ENCODE measurements at regions not wholly inside any gene's neighbourhood (a gene's known extent, or its start where the extent isn't known, plus 50 kb on each side); places are given as distances from the start of the nearest gene placed in this dataset.

DNA sequence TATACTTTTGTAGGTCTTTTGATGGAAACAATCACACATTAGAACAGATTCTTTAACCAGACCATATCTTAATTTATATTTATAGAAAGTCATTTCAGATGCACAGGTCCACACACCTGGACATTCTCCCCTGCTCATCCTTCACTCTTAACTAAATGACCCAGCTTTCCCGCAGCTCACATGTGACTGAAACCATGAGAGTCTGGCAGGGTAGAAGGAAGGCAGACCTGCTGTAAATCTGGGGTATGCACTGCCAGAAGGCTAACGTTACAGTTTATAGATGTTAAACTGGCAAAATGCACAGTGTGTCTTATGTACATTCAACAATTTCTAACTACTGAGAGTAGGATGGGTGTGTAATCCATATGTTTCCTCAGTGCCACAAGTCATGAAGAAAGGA is 359.5 kb upstream of the SPTLC3 start:
- no peak overlapping the region for H3K27ac Mint-ChIP-seq
- H3K36me3 Mint-ChIP-seq = peaks cover 6% of the 10 kb centered on the region
- peaks cover 10% of the 10 kb centered on the region for H3K9me3 Mint-ChIP-seq
- H3K4me3 Mint-ChIP-seq = no peak overlapping the region
- H3K27me3 Mint-ChIP-seq = no peaks in the 10 kb centered on the region
- no peaks in the 10 kb centered on the region for H3K4me1 Mint-ChIP-seq (ENCODE audit: low read depth in 2 of 2)
- ATAC-seq = no peak
- no peak for DNase-seq (ENCODE audit: low spot score)

DNA sequence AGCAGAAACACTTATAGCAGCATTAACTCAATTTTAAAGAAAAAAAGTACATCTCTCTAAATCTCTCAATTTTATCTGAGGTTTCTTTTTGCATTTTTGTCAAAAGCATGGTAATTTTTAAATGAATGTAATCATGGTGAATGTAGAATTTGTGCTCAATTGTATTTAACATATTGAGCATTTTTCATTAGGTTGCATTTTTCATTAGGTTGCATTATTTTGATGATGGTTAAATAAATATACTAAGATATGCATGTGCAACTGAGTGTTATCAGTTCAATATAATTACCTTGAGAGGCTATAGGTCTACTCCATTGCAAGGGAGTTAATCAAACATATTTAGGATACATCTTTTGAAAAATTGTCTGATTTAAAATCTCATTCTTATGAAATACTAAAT is 355.1 kb upstream of the SPTLC3 start:
- Mint-ChIP-seq H3K9me3 (peaks cover 14% of the 10 kb centered on the region), H3K27ac (no peak overlapping the region), H3K27me3 (no peaks in the 10 kb centered on the region), H3K36me3 (peaks cover 6% of the 10 kb centered on the region), H3K4me1 (ENCODE audit: low read depth in 2 of 2) (no peaks in the 10 kb centered on the region), H3K4me3 (no peak overlapping the region)
- DNase-seq (ENCODE audit: low spot score) = no peak
- ATAC-seq = no peak

GRCh38 chr20:12659942-12660341 is 348.8 kb upstream of the SPTLC3 start:
- ATAC-seq = no peak
- H3K4me3 Mint-ChIP-seq = no peak overlapping the region
- H3K36me3 Mint-ChIP-seq = peaks cover 24% of the 10 kb centered on the region

GRCh38 chr20:12660918-12661317 is 347.9 kb upstream of the SPTLC3 start:
- Mint-ChIP-seq H3K27me3 (no peaks in the 10 kb centered on the region), H3K9me3 (peaks cover 19% of the 10 kb centered on the region), H3K4me3 (no peak overlapping the region), H3K27ac (no peak overlapping the region), H3K36me3 (peaks cover 27% of the 10 kb centered on the region), H3K4me1 (ENCODE audit: low read depth in 2 of 2) (no peaks in the 10 kb centered on the region)
- DNase-seq (ENCODE audit: low spot score) = no peak
- no peak for ATAC-seq

More at GRCh38 chr20:12659942-12660341, 348.8 kb upstream of the SPTLC3 start:
- no peaks in the 10 kb centered on the region for H3K27me3 Mint-ChIP-seq
- peaks cover 20% of the 10 kb centered on the region for H3K9me3 Mint-ChIP-seq
- H3K4me1 Mint-ChIP-seq (ENCODE audit: low read depth in 2 of 2) = no peaks in the 10 kb centered on the region
- H3K27ac Mint-ChIP-seq = no peak overlapping the region
- DNase-seq (ENCODE audit: low spot score) = no peak

DNA sequence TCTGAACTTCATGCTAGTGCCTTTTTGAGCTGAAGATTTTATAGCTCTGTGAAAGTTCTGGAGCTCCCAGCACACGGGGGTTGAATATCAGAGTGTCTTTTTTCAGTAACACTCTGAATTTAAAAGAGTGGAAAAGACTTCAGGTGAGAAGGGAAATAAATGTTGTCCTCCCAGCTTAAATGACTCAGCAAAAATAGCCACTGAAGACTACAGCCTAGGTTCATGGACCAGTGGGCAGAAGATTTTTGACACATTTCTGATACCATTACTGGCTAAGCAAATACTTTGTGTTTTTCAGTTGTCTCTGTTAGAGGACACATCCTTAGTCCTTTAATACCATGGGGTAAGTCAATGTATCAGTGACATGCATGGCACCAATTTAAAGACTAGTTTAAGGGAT is 338.5 kb upstream of the SPTLC3 start:
- DNase-seq (ENCODE audit: low spot score) (no peak), ATAC-seq (no peak)
- Mint-ChIP-seq H3K36me3 (no peaks in the 10 kb centered on the region), H3K9me3 (peaks cover 3% of the 10 kb centered on the region), H3K4me1 (ENCODE audit: low read depth in 2 of 2) (no peaks in the 10 kb centered on the region), H3K4me3 (no peak overlapping the region), H3K27me3 (no peaks in the 10 kb centered on the region), H3K27ac (no peak overlapping the region)

DNA sequence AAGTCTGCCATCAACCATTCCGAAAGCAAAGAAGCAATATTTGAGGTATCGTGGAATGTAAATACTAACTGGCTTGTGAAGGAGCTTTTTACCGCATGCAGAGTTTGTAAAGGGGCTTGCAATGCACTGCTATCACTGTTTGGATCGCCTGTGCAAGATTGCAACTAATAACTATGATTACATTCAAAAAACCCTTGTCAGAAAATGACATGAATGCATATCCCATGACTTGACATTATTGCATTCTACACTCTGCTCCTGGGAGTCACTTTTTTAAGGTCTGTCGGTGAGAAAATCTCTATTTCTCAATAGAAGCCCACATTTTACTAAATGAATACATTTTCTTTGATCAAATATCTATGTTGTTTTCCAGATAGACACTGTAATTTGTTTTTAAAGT is 335.4 kb upstream of the SPTLC3 start:
- Mint-ChIP-seq H3K36me3 (no peaks in the 10 kb centered on the region), H3K9me3 (peaks cover 3% of the 10 kb centered on the region), H3K4me3 (no peak overlapping the region), H3K27ac (no peak overlapping the region), H3K27me3 (no peaks in the 10 kb centered on the region), H3K4me1 (ENCODE audit: low read depth in 2 of 2) (no peaks in the 10 kb centered on the region)
- DNase-seq (ENCODE audit: low spot score) (no peak), ATAC-seq (no peak)

DNA sequence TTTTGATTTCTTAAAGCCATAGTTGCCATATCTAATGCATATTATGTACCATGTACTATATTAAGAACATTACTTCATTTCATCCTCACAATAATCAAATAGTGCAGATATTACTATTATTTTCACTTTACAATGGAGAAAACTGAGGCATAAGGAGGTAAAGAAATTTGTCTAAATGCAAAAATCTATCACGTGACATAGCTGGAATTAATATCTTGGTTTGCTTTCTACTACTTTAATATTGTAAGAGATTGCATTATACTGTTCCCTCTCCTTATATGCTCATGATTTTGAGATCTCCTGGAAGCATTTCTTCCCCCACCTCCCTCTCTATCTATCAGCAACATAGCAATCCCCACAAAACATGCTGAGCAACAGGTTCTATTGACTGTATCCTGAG is 330.8 kb upstream of the SPTLC3 start:
- H3K36me3 Mint-ChIP-seq = no peaks in the 10 kb centered on the region
- ATAC-seq = no peak

GRCh38 chr20:12679447-12679846 is 329.3 kb upstream of the SPTLC3 start:
- H3K27me3 Mint-ChIP-seq = no peaks in the 10 kb centered on the region
- H3K36me3 Mint-ChIP-seq = no peaks in the 10 kb centered on the region
- no peaks in the 10 kb centered on the region for H3K4me1 Mint-ChIP-seq (ENCODE audit: low read depth in 2 of 2)
- peaks cover 9% of the 10 kb centered on the region for H3K9me3 Mint-ChIP-seq
- no peak for DNase-seq (ENCODE audit: low spot score)
- no peak for ATAC-seq
- no peak overlapping the region for H3K27ac Mint-ChIP-seq
- no peak overlapping the region for H3K4me3 Mint-ChIP-seq

More for the DNA sequence above, 330.8 kb upstream of the SPTLC3 start:
- Mint-ChIP-seq H3K4me3 (no peak overlapping the region), H3K4me1 (ENCODE audit: low read depth in 2 of 2) (no peaks in the 10 kb centered on the region), H3K27ac (no peak overlapping the region), H3K27me3 (no peaks in the 10 kb centered on the region), H3K9me3 (peaks cover 12% of the 10 kb centered on the region)
- no peak for DNase-seq (ENCODE audit: low spot score)

- DNase-seq (ENCODE audit: low spot score) (no peak), ATAC-seq (no peak)
- no peaks in the 10 kb centered on the region for H3K27me3 Mint-ChIP-seq
- H3K4me3 Mint-ChIP-seq = no peak overlapping the region
- peaks cover 10% of the 10 kb centered on the region for H3K9me3 Mint-ChIP-seq
- H3K27ac Mint-ChIP-seq = no peak overlapping the region
- H3K36me3 Mint-ChIP-seq = no peaks in the 10 kb centered on the region
- H3K4me1 Mint-ChIP-seq (ENCODE audit: low read depth in 2 of 2) = no peaks in the 10 kb centered on the region
Observed at GRCh38 chr20:12682613-12683012, 326.2 kb upstream of the SPTLC3 start.

DNA sequence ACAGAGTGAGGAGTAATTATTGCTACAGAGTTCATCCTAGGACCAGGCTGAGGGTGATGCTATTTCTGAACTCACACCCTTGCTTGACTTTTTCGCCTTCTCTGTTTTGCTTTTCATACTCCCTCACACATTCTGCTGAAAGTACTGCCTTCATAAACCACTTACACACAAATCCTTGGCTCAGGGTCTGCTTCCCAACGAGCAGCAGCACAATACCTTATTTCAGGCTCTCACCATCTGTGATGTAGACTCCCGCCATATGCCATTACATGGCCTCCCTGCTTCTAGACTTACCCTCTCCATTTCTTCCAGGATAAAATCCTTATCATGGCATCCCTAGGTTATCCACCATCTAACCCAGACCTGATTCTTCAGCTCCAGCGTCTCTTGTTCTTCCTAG is 321.3 kb upstream of the SPTLC3 start:
- Mint-ChIP-seq H3K9me3 (peaks cover 11% of the 10 kb centered on the region), H3K4me3 (no peak overlapping the region), H3K36me3 (no peaks in the 10 kb centered on the region), H3K27me3 (no peaks in the 10 kb centered on the region), H3K4me1 (ENCODE audit: low read depth in 2 of 2) (no peaks in the 10 kb centered on the region), H3K27ac (no peak overlapping the region)
- ATAC-seq (no peak), DNase-seq (ENCODE audit: low spot score) (no peak)

DNA sequence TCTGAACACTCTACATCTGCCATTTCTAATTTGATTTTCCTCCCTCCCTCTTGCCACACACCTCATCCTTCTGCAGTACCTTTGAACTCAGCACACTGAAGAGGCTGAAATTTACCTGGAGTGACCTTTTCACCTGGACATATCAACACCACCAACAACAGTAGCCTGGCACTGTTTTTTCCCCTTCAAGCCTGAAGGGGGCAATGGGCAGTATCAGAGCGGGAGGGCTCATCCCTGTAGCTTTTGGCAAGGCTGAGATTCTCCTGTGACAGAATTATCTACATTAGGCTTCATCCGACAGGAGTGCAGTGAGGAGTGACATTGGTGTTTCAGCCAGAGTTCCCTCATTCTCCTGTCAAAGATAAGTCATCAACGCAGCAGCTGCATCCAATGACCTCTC is 312.8 kb upstream of the SPTLC3 start:
- no peaks in the 10 kb centered on the region for H3K9me3 Mint-ChIP-seq
- H3K4me3 Mint-ChIP-seq = no peak overlapping the region
- H3K27me3 Mint-ChIP-seq = no peaks in the 10 kb centered on the region
- no peak overlapping the region for H3K27ac Mint-ChIP-seq
- H3K36me3 Mint-ChIP-seq = peaks cover 4% of the 10 kb centered on the region
- ATAC-seq = no peak
- no peak for DNase-seq (ENCODE audit: low spot score)
- H3K4me1 Mint-ChIP-seq (ENCODE audit: low read depth in 2 of 2) = peaks cover 0 to 2% of the 10 kb centered on the region in 2 donors

GRCh38 chr20:12698817-12699216 is 310.0 kb upstream of the SPTLC3 start:
- no peak overlapping the region for H3K4me3 Mint-ChIP-seq
- H3K9me3 Mint-ChIP-seq = peaks cover 3% of the 10 kb centered on the region
- H3K36me3 Mint-ChIP-seq = peaks cover 4% of the 10 kb centered on the region
- DNase-seq (ENCODE audit: low spot score) (no peak), ATAC-seq (no peak)
- no peak overlapping the region for H3K27ac Mint-ChIP-seq
- no peaks in the 10 kb centered on the region for H3K27me3 Mint-ChIP-seq
- H3K4me1 Mint-ChIP-seq (ENCODE audit: low read depth in 2 of 2) = peaks cover 0 to 2% of the 10 kb centered on the region in 2 donors

- H3K4me1 Mint-ChIP-seq (ENCODE audit: low read depth in 2 of 2) = peaks cover 0 to 2% of the 10 kb centered on the region in 2 donors
- no peak overlapping the region for H3K4me3 Mint-ChIP-seq
- H3K27ac Mint-ChIP-seq = no peak overlapping the region
- peaks cover 4% of the 10 kb centered on the region for H3K36me3 Mint-ChIP-seq
- no peaks in the 10 kb centered on the region for H3K27me3 Mint-ChIP-seq
- no peak for DNase-seq (ENCODE audit: low spot score)
- H3K9me3 Mint-ChIP-seq = peaks cover 3% of the 10 kb centered on the region
- ATAC-seq = no peak
Observed at GRCh38 chr20:12699374-12700228, 309.2 kb upstream of the SPTLC3 start.

- DNase-seq (ENCODE audit: low spot score) (no peak), ATAC-seq (no peak)
- Mint-ChIP-seq H3K4me1 (ENCODE audit: low read depth in 2 of 2) (peaks cover 0 to 2% of the 10 kb centered on the region in 2 donors), H3K4me3 (no peak overlapping the region), H3K27me3 (no peaks in the 10 kb centered on the region), H3K36me3 (peaks cover 4% of the 10 kb centered on the region), H3K9me3 (peaks cover 3% of the 10 kb centered on the region), H3K27ac (no peak overlapping the region)
Observed at GRCh38 chr20:12700701-12701100, 308.1 kb upstream of the SPTLC3 start.

DNA sequence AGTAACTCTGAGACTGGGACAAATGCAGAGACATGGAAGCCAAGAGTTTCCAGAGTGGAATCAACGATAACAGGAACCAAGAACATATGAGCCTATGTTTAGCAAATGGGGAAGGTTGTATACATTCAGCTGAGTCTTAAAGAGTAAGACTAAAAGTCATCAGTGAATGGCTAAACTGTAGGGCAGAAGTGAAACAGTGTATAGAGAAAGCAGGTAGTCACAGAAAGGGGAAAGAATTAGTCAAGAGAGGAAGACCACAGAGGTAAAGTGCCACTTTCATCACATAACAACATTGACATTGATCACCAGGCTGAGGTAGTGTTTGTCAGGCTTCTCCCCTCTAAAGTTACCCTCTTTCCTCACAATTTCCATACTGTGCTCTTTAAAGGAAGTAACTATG is 306.5 kb upstream of the SPTLC3 start:
- peaks cover 4% of the 10 kb centered on the region for H3K36me3 Mint-ChIP-seq
- ATAC-seq = no peak
- peaks cover 3% of the 10 kb centered on the region for H3K9me3 Mint-ChIP-seq
- no peak overlapping the region for H3K27ac Mint-ChIP-seq
- no peaks in the 10 kb centered on the region for H3K27me3 Mint-ChIP-seq
- peaks cover 0 to 2% of the 10 kb centered on the region in 2 donors for H3K4me1 Mint-ChIP-seq (ENCODE audit: low read depth in 2 of 2)
- no peak overlapping the region for H3K4me3 Mint-ChIP-seq
- no peak for DNase-seq (ENCODE audit: low spot score)

Measured in natural killer cell treated with Interleukin-12 subunit alpha and Interleukin-12 subunit beta and Interleukin-15 and Interleukin-18, amount 100 ng/mL, for 72 hours (primary cell).